RWPE2 (cell line): ENCODE measurements at regions not wholly inside any gene's neighbourhood (a gene's known extent, or its start where the extent isn't known, plus 50 kb on each side); places are given as distances from the start of the nearest gene placed in this dataset.

Experiments
- ATAC-seq: fragments of 200-7000 bp; cut with Tn5 transposase; 3 replicates; pipeline ENCODE4 v1.9.1; 2021; ENCODE audit warnings: low read depth
- DNase-seq: peaks from one replicate; pipeline ENCODE4 v3.0.0-alpha.2; 2020; ENCODE audit warnings: low spot score
- H3K27ac ChIP-seq: fragments of 450-650 bp; 2 replicates; pipeline ENCODE4 v1.5.1; 2017; ENCODE audit warnings: mild to moderate bottlenecking; ENCODE audit not compliant: poor library complexity, severe bottlenecking
- H3K27me3 ChIP-seq: fragments of 250-450 bp; sonication (Bioruptor Pico); 2 replicates; pipeline ENCODE4 v1.5.1; 2021; ENCODE audit warnings: mild to moderate bottlenecking, moderate library complexity; ENCODE audit not compliant: insufficient read depth, poor library complexity, severe bottlenecking
- H3K36me3 ChIP-seq: fragments of 250-450 bp; sonication (Bioruptor Pico); 2 replicates; pipeline ENCODE4 v1.5.1; 2020; ENCODE audit warnings: low read depth, mild to moderate bottlenecking, moderate library complexity
- H3K4me1 ChIP-seq: fragments of 250-450 bp; sonication (Bioruptor Pico); 2 replicates; pipeline ENCODE4 v1.5.1; 2021; ENCODE audit warnings: mild to moderate bottlenecking, moderate library complexity; ENCODE audit not compliant: insufficient read depth, poor library complexity, severe bottlenecking
- H3K4me3 ChIP-seq: fragments of 250-450 bp; sonication (Bioruptor Pico); 2 replicates; pipeline ENCODE4 v1.5.1; 2021; ENCODE audit warnings: mild to moderate bottlenecking, moderate library complexity; ENCODE audit not compliant: severe bottlenecking
- H3K9me3 ChIP-seq: fragments of 250-450 bp; sonication (Bioruptor Pico); 2 replicates; pipeline ENCODE4 v1.5.1; 2021; ENCODE audit warnings: mild to moderate bottlenecking, moderate library complexity; ENCODE audit not compliant: severe bottlenecking
- TF ChIP-seq, protein P1 (sequence below): fragments of 450-650 bp; IDR thresholded peaks from one replicate; pipeline ENCODE4 v1.5.1; 2017; ENCODE audit warnings: mild to moderate bottlenecking, moderate library complexity; ENCODE audit not compliant: poor library complexity, severe bottlenecking

DNA sequence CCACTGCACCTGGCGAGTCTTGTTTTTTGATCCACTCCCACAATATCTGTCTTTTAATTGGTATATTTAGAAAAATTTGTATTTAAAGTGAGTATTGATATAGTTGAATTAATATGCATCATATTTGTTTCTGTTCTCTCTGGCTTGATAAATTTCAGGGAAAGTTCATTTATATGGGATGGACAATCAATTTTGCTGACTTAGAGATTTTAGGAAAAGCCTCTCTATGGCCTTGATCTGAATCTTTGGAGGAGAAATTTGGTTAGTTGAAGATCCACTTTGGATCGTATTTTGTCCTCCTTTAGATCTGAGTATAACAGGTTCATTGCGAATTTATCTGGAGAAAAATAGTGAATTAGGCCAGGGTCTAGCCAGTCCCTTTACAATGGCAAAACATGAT lies 67.2 kb downstream of the SPRY2 start:
- DNase-seq, result no peak
- no peak overlapping the region for H3K4me3 ChIP-seq
- TF ChIP-seq, protein P1, sequence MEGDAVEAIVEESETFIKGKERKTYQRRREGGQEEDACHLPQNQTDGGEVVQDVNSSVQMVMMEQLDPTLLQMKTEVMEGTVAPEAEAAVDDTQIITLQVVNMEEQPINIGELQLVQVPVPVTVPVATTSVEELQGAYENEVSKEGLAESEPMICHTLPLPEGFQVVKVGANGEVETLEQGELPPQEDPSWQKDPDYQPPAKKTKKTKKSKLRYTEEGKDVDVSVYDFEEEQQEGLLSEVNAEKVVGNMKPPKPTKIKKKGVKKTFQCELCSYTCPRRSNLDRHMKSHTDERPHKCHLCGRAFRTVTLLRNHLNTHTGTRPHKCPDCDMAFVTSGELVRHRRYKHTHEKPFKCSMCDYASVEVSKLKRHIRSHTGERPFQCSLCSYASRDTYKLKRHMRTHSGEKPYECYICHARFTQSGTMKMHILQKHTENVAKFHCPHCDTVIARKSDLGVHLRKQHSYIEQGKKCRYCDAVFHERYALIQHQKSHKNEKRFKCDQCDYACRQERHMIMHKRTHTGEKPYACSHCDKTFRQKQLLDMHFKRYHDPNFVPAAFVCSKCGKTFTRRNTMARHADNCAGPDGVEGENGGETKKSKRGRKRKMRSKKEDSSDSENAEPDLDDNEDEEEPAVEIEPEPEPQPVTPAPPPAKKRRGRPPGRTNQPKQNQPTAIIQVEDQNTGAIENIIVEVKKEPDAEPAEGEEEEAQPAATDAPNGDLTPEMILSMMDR, result no peak
- H3K36me3 ChIP-seq, result no peaks in the 10 kb centered on the region
- H3K27me3 ChIP-seq, result no peaks in the 10 kb centered on the region
- ATAC-seq, result no peak
- no peak overlapping the region for H3K27ac ChIP-seq
- H3K9me3 ChIP-seq, result no peaks in the 10 kb centered on the region
- no peaks in the 10 kb centered on the region for H3K4me1 ChIP-seq

DNA sequence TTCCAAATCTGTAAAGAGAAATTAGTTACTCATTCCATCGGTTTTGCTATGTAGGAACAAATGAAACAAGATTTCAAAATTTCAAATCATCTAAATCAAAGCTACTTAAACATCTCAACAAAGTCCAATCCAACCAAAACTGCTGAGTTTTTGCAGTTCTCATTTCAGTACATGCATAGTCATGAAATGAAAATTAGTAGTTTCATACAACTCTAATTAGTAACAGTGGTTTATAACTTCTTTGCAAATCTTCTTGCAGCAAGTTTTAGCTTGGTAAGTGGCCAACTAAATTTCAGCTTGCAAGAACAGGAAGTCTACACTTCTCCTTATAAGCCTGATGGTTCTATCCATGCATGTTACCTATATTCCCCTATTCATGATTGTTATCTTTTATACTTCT lies 75.6 kb downstream of the SPRY2 start:
- ATAC-seq (no peak), DNase-seq (no peak)
- Histone ChIP-seq H3K9me3 (no peaks in the 10 kb centered on the region), H3K4me3 (no peak overlapping the region), H3K4me1 (no peaks in the 10 kb centered on the region), H3K27ac (no peak overlapping the region), H3K36me3 (no peaks in the 10 kb centered on the region), H3K27me3 (no peaks in the 10 kb centered on the region)
- TF ChIP-seq, protein P1, result no peak

DNA sequence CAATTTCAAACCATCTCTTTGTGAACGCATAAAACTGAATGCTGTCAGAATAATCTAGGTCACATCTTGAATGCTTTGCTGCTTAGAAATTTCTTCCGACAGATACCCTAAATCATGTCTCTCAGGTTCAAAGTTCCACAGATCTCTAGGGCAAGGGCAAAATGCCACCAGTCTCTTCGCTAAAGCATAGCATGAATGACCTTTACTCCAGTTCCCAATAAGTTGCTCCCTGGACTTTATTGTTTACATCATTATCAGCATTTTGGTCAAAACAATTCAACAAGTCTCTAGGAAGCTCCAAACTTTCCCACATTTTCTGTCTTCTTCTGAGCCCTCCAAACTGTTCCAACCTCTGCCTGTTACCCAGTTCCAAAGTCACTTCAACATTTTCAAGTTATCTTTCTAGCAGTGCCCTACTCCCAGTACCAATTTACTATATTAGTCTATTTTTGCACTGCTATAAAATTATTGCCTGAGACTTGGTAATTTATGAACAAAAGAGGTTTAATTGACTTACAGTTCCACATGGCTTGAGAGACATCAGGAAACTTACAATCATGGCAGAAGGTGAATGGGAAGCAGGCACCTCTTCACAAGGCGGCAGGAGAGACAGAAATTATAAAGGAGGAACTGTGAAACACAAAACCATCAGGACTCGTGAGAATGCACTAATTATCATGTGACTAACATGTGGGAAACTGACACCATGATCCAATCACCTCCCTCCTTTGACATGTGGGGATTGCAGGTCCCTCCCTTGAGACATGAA lies 77.0 kb downstream of the SPRY2 start:
- no peak for DNase-seq
- no peak overlapping the region for H3K4me3 ChIP-seq
- ATAC-seq, result no peak
- no peaks in the 10 kb centered on the region for H3K9me3 ChIP-seq
- no peaks in the 10 kb centered on the region for H3K36me3 ChIP-seq
- H3K27ac ChIP-seq, result no peak overlapping the region
- no peaks in the 10 kb centered on the region for H3K4me1 ChIP-seq
- no peaks in the 10 kb centered on the region for H3K27me3 ChIP-seq
- TF ChIP-seq, protein P1, result no peak

DNA sequence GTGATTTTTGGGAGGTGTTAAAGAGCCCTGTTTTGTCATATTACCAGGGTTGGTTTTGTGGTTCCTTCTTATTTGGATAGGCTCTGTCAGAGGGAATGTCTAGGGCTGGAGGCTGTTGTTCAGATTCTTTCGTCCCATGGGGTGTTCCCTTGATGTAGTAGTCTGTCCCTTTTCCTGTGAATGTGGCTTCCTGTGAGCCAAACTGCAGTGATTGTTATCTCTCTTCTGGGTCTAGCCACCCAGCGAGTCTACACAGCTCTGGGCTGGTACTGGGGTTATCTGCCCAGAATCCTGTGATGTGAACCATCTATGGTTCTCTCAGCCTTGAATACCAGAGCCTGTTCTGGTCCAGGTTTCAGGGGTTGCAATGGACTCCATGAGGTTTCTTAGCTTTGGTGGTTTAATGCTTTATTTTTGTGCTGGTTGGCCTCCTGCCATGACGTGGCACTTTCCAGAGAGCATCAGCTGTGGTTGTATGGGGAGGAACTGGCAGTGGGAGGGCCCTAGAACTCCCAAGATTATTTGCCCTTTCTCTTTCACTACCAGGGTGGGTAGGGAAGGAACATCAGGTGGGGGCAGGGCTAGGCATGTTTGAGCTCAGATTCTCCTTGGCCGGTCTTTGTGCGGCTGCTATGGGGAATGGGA lies 78.8 kb downstream of the SPRY2 start:
- no peak for ATAC-seq
- H3K9me3 ChIP-seq, result no peaks in the 10 kb centered on the region

More for the DNA sequence above, 78.8 kb downstream of the SPRY2 start:
- no peak for DNase-seq
- no peaks in the 10 kb centered on the region for H3K4me1 ChIP-seq
- H3K27ac ChIP-seq, result no peak overlapping the region
- H3K36me3 ChIP-seq, result no peaks in the 10 kb centered on the region
- no peak overlapping the region for H3K4me3 ChIP-seq
- TF ChIP-seq, protein P1, result no peak
- no peaks in the 10 kb centered on the region for H3K27me3 ChIP-seq
